NCI-H2107 (cell line): ENCODE measurements at regions not wholly inside any gene's neighbourhood (a gene's known extent, or its start where the extent isn't known, plus 50 kb on each side); places are given as distances from the start of the nearest gene placed in this dataset.
"Not testable (repeated sequence)": the region's sequence is repeated elsewhere in the genome, so short reads cannot be mapped to it uniquely, and the experiment has no call there.

Source experiments
- DNase-seq: peaks from one replicate; lab custom pipeline; 2025; lab: John Stamatoyannopoulos, UW

DNA sequence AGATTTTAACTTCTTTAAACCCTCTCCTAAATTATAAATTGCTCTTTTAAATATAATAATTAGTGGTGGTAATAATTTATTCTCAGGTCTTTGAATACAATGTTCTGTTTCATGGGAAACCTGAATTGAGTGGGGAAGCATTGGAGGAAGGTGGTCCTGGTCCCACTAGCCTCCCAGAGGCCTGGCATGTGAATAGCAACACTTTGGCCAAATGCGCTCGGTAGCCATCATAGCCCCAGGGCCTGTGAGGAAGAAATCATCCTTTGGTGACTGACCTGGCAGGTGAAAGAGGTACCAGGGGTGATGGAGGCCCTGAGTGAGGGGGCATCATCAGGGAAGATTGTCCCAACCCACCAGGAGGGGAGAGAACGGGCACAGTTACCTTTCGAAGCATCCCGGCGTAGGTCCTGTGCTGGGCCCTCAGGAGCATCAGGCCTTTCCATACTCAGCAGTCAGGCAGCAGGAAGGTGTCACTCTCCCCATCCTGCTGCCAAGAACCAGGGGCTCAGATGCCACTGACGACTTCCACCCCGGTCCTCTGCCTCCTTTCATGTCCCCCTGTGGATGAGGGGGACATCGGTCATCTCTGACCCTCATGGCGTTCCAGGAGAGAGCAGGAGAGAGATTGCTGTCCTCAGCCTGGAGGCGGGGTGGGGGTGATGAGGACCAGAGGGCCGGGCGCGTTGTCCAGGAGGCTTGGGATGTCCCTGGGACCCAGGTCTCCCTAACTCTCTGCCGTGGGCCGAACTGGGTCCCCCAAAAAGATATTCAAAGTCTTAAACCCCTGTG is 78.6 kb upstream of the HPCAL1 start:
- DNase-seq, result no peak

DNA sequence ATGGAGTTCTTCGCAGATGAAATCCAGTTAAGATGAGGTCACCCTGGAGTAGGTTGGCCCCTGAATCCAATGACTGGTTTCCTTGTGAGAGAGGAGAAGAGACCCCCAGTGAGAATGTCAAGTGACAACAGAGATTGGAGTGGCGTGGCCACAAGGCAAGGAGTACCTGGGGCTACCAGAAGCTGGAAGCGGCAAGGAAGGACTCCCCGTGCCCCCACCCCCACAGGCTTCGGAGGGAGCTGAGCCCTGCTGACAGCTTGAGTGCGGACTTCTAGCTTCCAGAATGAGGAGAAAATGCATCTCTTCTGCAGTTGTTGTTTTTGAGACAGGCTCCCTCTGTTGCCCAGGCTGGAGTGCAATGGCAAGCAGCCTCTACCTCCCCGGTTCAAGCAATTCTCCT is 78.0 kb upstream of the HPCAL1 start:
- DNase-seq, result no peak

DNA sequence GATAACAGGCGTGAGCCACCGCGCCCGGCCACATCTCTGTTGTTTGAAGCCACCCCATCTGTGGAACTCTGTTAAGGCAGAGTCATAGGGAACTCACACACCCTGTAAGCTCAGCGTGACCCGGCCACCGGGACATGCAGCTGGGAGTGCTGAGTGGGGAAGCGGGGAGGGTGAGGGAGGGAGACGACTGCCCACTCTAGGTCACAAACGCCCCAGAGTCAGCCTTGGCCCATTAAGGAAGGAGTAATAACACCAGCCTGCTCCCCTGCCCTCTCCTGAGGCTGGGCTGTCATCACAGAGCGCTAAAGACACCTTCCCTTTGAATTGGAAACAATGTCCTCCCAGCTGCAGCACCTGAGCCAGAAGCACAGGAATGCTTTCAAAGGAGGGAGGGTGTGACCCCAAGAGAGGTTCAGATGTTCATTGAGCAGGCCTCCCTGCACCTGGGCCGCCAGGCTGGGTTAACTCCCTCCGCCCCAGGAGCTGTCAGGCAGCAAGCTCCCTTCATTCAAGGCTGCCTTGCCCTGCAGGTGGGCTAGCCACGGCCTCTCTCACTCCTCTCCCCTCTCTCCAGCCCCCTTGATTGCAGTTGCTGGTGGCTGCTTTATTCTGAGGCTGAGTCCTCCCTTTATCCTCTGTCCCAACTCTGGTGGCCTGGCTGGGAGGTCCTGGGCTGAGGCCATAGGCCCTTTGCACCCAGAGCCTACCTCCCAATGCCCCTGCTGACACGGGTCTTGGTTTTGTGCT is 77.2 kb upstream of the HPCAL1 start:
- no peak for DNase-seq

DNA sequence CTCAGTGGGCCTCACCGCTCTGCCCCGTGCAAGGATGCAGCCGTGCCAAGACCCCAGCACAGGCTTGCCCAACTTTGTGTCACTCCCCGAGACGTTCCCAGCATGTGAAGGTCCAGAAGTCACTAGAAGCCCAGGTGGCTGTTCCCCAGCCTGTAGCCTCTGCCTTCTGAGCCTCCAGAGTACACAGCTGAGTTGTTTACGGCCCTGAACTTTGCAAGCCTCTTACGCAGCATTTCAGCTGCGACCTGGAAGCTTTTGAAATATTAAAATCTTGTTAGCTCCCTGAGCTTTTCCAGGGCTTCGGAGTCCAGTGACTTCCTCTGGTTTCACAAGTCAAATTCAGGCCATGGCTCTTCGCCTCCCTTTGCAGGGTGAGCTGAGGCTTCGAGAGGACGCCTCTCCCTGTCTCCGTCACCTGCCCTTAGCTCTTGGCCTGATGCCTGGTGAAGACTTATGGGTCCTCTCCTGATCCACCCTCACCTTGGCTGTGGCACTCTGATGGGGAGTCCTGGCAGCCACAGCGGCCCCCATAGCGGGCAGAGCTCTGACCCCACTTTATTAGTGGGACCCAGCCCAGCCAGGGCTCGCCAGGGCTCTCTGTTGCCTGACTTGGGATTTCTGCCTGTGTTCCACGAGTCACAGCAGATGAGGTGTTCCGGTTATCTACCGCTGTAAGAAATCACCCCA is 76.5 kb upstream of the HPCAL1 start:
- DNase-seq, result no peak

DNA sequence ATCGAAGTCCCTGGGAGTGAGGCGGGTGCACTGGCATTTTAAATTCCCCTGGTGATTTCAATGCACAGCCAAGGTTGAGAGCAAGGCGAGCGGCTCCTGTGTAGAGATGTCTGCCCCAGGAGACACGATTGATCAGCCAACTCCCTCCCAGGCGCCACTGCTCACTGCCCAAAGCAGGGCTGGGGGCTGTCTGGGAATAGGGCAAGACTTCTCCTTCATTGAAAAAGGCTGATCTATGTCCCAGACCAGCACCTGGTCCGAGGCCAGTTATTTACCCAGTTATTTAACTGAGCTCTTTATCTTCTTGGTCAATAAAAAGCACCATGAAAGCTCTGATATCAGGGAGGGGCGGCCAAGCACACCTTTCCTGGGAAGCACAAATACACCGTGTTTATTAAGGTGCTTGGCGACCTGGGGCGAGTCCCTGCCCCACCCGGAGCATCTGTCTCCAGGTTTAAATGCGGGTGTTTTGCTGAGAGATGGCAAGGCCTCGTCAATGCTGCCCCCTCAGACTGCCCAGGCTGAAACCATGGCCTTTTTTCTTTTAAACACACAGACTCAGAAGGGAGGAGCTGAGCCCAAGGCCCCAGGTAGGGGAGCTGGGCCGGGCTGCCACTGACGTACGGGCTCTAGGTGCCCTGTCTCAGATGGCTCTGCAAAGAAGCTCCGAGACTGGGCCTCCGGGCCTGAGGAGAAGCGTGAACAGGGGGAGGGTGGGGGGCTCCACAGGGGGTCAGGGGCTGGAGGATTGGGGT is 73.9 kb upstream of the HPCAL1 start:
- no peak for DNase-seq

DNA sequence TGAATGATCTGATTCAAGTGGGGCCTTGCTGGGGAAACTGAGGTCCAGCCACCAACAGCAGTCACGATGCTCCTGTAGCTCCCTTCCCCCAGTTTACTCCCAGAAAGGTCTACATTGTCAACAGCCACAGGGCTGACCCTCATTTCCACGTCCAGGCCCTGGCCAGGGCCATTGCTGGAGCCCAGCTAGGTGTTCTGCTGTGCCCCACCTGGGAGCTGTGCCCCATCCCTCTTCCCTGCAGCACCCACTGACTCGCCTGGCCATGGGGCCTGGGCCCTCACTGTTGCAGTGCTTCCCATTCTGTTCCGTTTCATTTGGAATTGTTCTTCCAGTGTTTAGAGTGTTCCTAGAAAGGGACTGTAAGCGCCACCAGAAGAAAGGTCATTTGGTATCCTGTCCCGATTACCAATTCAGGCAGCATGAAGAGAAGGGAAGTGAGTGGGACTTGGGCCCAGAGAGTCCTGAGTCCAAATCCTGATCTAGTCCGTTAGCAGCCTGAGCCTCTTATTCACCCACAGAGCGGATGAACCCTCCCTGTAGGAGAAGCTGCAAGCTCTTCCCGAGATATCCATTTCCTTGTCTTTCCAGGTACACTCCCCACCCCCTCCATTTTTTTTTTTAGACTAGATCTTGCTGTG is 73.1 kb upstream of the HPCAL1 start:
- no peak for DNase-seq

DNA sequence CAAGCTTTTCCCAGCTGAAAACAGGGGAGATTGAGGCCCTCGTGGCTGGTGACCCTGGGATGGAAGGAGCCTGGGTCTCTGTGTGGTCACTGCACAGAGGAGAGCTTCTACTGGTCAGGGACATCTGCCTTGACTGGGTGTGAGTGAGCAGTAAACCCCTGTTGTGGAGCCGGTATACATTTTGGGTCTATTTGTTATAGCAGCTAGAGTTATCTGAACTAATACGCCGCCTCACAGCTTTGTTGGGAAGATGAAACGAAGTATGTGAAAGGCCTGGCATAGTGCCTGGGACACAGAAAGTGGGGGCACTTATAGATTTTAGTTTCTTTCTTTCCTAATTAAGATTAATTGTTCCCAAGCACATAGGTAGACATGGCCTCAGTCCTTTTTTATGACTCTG is 72.2 kb upstream of the HPCAL1 start:
- DNase-seq, result no peak

DNA sequence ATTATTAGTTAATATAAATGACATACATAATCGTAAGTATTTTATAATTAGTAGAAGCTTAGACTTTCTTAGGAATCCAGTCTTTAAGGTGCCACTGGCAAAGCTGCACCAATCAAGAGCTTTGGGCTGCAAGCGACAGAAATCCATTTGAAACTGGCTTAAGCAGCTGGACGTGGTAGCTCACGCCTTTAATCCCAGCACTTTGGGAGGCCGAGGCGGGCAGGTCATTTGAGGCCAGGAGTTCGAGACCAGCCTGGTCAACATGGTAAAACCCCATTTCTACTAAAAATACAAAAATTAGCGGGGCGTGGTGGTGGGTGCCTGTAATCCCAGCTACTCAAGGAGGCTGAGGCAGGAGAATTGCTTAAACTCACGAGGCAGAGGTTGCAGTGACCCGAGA is 71.8 kb upstream of the HPCAL1 start:
- DNase-seq, result not testable (repeated sequence)

DNA sequence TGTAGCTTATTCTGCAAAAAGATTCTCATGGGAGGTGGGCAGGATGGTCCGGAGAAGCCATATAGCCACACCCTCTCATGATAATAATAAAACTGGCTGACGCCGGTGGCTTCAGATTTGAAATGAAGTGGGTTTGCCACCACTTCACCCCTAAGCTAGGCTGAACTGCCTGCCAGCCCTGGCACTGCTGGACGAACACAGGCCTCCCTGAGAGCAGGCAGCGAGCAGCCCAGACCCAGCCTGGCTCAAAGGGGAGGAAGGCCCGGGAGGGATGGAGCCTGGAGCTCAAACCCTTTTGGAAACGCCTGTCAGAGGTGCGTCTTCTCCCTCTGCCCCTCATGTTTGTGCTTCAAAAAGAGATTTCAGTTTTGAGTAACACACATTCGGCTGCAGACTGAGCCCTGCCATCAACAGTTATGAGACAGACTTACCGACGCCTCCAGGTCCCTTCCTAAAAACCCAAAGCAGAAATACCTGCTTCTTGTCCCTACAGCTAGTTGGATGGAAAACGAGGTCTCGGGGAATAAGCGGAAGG is 71.1 kb upstream of the HPCAL1 start:
- DNase-seq, result no peak

DNA sequence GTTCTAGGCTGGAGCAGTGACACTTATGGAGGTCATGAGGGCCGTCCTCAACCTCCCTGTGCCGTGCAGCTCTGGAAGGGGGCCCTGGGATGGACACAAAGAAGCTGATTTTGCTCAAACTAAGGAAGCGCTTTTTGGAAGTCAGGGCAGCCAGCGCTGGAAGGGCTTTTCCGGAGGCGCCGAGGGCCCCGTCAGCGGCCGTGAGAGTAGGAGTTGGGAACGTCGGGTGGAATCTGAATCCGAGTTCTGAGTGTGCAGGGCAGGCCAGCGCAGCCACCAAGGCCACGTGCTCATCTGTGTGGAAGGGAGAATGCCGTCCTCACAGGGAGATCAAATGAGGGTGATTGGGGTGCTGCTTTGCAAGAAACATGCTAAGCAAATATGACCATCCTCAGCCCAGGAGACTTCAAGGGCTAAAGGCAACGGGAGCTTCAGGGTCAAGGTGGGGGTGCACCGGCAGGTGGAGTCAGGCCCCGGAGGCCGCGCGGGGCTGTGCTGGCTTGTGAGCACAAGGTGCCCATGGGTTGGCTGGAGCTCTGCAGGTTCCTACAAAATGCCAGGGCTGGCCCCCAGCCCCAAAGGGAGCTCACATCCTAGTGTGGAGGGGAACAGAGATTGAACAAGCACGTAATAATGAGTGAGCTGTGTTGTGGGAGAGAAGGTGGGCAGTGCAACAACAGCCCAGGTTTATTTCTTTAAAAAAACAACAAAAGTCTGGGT is 70.4 kb upstream of the HPCAL1 start:
- no peak for DNase-seq

DNA sequence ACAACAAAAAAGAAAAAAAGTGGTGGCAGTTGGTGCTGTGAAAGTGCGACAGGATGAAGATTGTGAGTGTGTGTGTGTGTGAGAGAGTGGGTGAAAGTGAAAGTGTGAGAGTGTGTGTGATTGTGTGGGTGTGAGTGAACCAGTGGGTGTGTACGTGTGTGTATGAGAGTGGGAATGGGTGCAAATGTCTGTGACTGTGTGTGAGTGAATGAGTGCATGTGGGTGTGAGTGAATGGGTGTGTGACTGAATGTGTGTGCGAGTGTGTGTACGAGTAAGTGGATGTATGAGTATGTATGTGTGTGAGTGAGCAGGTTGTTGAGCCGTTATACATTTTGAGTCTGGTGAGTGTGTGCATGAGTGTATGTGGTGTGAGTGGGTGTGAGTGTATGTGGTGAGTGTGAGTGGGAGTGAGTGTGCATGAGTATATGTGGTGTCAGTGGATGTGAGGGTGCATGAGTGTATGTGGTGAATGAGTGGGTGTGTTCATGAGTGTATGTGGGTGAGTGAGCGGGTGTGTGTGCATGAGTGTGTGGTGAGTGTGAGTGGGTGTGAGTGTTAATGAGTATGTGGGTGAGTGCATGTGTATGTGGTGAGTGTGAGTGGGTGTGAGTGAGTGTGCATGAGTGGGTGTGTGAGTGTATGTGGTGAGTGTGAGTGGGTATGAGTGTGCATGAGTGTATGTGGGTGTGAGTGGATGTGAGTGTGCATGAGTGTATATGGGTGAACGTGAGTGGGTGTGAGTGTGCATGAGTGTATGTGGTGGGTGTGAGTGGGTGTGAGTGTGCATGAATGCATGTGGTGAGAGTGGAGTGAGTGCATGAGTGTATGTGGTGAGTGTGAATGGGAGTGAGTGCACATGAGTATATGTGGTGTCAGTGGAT is 69.3 kb upstream of the HPCAL1 start:
- DNase-seq, result no peak

DNA sequence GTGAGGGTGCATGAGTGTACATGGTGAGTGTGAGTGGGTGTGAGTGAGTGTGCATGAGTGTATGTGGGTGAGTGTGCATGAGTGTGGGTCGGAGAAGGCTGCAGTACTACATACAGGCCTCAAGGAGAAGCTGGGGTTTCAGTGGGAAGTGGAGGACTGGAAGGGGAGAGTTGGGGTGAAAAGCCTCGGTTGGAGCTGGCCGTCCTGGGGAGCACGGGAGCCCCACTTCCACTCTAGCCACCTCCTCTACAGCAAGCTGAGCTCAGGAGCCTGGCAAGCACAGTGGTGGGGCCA is 68.7 kb upstream of the HPCAL1 start:
- DNase-seq, result no peak

DNA sequence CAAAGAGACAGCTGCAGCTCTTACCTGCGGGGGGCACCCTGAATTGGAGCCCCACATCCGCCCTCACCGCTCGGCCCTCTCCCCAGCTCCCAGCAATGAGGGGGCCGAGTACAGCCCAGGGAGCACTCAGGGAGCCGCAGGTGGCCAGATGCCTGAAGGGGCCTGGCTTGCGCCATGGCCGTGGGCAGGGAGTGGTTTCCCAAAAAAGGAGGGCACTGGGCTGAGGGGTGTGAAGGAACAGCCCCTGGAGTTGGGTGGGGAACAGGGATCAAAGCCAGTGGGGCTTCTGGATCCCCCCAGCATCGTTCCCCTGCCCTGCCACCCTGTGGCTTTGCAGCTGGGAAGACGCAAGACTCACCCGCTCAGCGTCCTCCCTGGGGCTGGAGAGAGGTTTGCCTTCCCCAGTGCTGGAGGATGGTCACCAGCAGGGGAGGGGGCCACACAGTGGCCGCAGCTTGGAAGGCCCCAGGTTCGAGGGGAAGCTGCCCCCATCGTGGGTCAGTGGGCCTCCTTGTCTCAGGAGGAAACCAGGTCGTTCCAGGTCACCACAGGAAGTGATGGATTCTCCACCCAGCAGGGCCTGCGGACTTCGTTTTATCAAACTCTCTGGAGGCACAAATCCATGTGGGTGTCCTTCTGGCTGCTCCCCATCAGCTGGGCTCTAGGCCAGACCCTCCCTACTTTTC is 68.2 kb upstream of the HPCAL1 start:
- no peak for DNase-seq

DNA sequence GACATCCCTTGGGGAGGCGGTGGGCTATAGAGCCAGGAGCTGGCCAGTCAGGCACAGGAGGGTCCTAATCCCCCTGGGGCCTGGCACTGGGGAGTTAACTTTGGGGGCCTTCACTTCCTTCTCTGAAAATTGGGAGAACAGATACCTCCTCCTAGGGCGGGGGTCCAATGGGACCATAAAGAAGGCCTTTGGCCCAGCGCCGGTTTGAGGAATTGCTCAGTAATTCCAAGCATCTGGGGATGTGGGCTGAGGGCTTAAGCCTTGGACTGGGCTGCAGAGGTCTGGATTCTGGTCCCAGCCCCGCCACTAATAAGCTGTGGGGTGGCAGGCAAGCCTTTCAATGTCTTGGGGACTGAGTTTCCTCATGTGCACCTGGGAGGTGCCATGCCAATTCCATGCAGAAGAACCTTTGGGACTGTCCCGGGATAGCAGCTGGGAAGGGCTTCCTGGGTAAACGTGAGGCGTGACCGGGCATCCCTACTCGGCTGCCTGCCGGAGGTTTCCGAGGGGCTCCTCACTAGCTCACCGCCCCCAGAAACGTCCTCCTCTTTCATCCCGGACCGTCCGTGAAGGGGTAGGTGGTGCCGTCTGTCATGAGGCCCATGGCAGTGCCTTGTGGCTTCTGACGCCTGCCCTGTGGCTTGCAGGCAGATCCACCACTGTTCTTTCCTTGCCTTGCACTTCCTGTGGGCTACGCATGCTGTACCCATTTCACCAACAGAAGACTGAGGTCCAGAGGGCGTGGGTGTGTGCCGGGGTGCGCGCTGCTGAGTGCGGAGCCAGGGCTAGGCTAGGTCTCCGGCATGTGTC is 67.4 kb upstream of the HPCAL1 start:
- DNase-seq, result no peak

DNA sequence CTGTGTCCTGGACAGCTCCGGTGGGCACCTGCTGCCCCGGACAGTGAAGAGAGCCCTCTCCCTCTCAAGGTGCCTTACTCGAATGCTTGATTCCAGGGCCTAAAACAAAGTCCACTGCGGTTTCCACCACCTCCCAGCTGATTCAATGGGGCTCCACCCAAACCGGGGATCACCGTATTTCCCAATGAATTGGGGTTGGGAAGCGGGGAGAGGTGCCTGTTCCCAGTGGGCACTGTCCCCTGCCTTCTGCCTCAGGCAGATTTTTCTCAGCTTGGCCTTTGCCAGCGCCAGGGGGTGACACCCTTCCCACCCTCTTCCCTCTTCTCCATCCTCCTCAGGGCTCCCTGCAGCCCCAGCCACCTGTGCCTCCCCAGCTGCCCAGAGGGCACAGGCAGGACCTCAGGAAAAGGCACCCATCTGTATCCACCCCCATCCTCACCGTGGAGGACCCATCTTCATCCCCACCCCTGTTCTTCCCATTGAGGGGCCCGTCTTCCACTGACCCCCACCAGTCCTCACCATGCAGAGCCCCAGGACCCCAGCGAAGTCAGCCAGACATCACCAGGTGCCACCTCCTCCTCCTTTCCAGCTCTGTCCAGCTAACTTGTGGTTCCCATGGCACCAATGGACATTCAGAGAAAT is 66.7 kb upstream of the HPCAL1 start:
- no peak for DNase-seq

DNA sequence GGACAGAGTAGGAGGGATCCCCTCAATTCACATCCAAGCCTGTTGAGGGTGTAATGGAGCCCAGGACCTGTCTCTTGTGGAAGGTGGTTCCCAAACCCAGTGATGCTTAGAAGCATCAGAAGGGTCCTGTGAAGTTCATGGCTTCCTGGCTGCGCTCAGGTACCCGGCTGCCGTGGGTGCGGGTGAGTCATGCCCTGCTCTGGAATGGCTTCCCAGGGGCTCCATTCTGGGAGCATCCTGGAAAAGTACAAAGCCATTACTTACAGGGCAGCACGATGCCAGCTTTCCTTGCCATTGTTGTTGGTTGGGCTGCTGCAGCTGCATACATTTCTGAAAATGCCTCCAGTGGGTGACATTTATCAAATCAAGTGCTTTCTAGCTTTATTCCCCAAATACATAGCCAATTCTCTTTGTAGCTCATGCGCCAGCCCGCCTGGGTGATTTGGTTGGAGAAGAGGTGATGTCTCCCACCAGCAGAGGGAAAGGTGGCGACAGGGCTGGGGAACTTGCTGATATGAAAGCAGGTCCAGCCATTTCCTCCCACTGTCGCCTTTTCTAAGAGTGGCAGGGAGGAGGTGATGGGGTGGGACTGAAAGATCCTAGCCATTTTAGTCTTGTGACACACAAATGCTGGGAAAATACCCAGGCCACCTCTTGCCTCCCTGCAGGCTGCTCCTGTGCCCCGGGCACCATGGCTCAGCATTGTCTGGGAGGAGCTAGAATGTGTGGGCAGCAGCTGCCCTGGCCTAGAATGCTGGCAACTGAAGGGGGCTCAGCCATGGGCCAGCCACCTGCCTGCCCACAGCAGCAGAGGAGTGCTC is 65.9 kb upstream of the HPCAL1 start:
- no peak for DNase-seq
